ENCODE measurements at regions not wholly inside any gene's neighbourhood (a gene's known extent, or its start where the extent isn't known, plus 50 kb on each side); places are given as distances from the start of the nearest gene placed in this dataset.

DNA sequence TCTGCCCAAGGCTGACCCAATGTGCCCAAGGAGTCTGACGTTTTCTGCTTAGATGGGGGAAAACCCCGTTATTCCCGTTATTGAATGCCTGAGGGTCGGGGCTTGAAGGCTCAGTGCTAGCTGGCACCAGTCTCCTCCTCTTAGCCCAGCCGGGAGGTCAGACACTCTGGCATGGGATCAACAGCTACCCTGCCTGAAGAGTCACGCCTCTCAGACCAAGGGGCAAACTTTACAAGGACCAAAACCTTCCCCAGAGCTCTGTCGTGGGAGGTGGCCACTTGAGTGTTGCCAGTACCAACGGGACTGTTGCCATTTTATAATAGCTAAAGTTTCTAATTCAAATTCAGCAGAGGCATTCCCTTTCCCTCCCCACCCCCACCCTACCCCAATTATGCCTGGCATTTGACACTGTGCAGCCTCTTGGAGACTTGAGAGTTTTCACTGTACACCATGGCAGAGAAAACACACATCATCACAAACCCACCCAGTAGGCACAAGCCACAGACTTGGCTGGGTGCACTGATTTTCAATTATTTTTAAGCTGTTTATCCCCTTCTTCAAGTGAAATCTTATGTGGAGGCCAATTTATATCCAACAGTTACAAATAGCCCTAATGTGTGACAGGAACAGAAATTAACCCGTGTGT, 137.5 kb upstream of the SYT13 start:
- WGBS (ENCODE audit: insufficient coverage) = 56% methylated on average over 9 of the region's 9 CpGs
- peaks cover 11 to 28% of the 10 kb centered on the region in 2 donors for H3K27me3 Mint-ChIP-seq (ENCODE audit: low read depth in 2 of 2)
- Histone ChIP-seq H3K9me3 (ENCODE audit: control insufficient read depth, insufficient read depth, low read length) (no peaks in the 10 kb centered on the region), H3K27me3 (ENCODE audit: control insufficient read depth, insufficient read depth, low read length) (no peaks in the 10 kb centered on the region), H3K36me3 (ENCODE audit: control insufficient read depth, insufficient read depth, low read length) (no peaks in the 10 kb centered on the region), H3K4me1 (ENCODE audit: control insufficient read depth, insufficient read depth, low read length) (no peaks in the 10 kb centered on the region), H3K27ac (ENCODE audit: low read length) (no peak overlapping the region), H3K4me3 (ENCODE audit: low read length) (no peak overlapping the region)
- no peak for ATAC-seq
- no peaks in the 10 kb centered on the region for H3K9me3 Mint-ChIP-seq
- no peak overlapping the region for H3K4me3 Mint-ChIP-seq
- intact Hi-C loops (cut with micrococcal nuclease) = no loop called here
- DNase-seq = no peak
- no peak overlapping the region for H3K27ac Mint-ChIP-seq
- no peaks in the 10 kb centered on the region for H3K4me1 Mint-ChIP-seq
- TF ChIP-seq, protein P1, sequence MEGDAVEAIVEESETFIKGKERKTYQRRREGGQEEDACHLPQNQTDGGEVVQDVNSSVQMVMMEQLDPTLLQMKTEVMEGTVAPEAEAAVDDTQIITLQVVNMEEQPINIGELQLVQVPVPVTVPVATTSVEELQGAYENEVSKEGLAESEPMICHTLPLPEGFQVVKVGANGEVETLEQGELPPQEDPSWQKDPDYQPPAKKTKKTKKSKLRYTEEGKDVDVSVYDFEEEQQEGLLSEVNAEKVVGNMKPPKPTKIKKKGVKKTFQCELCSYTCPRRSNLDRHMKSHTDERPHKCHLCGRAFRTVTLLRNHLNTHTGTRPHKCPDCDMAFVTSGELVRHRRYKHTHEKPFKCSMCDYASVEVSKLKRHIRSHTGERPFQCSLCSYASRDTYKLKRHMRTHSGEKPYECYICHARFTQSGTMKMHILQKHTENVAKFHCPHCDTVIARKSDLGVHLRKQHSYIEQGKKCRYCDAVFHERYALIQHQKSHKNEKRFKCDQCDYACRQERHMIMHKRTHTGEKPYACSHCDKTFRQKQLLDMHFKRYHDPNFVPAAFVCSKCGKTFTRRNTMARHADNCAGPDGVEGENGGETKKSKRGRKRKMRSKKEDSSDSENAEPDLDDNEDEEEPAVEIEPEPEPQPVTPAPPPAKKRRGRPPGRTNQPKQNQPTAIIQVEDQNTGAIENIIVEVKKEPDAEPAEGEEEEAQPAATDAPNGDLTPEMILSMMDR (IDR thresholded peaks at IDR 0.05) = no peak
- H3K36me3 Mint-ChIP-seq = no peaks in the 10 kb centered on the region

DNA sequence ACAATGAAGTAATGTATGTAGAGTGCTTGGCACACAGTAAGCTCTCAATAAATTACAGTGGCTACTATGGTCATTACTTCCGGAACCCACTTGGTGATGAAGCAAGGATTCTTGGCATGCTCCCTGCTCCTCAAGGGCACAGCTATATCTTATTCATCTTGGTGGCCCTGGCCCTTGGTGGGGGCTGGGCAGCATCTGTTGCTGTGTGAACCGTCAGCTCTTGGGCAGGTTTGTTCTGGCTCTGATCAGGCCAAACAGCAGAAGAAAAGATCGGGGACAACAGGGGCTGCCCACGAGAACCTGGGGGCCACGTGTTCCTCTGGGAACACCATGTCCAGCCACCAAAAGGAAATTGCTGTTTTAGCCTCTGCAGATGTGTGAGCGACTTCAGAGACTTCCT, 136.9 kb upstream of the SYT13 start:
- no peaks in the 10 kb centered on the region for H3K4me1 Mint-ChIP-seq
- no peaks in the 10 kb centered on the region for H3K9me3 Mint-ChIP-seq
- no peaks in the 10 kb centered on the region for H3K36me3 ChIP-seq (ENCODE audit: control insufficient read depth, insufficient read depth, low read length)
- no peaks in the 10 kb centered on the region for H3K4me1 ChIP-seq (ENCODE audit: control insufficient read depth, insufficient read depth, low read length)
- no peaks in the 10 kb centered on the region for H3K27me3 ChIP-seq (ENCODE audit: control insufficient read depth, insufficient read depth, low read length)
- no peak overlapping the region for H3K4me3 ChIP-seq (ENCODE audit: low read length)
- H3K9me3 ChIP-seq (ENCODE audit: control insufficient read depth, insufficient read depth, low read length) = no peaks in the 10 kb centered on the region
- no peak overlapping the region for H3K4me3 Mint-ChIP-seq
- H3K27ac ChIP-seq (ENCODE audit: low read length) = no peak overlapping the region
- intact Hi-C loops (cut with micrococcal nuclease) = no loop called here
- 55% methylated on average over 6 of the region's 6 CpGs for WGBS (ENCODE audit: insufficient coverage)
- H3K36me3 Mint-ChIP-seq = no peaks in the 10 kb centered on the region
- H3K27ac Mint-ChIP-seq = no peak overlapping the region
- TF ChIP-seq, protein P1 (IDR thresholded peaks at IDR 0.05) = no peak
- DNase-seq (no peak), ATAC-seq (no peak)
- H3K27me3 Mint-ChIP-seq (ENCODE audit: low read depth in 2 of 2) = peaks cover 13 to 25% of the 10 kb centered on the region in 2 donors

DNA sequence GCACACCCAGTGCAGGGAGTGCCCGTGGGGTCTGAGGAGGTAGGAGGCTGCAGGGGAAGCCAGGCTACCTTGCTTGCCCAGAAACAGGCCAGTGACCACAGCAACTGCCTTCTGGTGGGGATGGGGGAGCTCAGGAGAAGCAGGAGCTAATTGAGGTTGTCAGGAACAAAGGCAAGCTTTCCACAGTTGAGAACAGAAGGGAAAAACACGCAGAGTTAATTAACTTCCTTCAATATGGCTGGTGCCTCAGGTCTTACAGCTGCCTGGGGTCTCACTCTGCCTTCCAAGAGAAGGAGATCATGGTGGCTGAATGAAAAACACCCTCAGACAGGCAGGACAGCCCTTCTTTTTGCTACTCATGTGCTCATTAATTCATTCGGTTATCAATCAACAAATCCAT, 127.9 kb upstream of the SYT13 start:
- intact Hi-C loops (cut with micrococcal nuclease) = no loop called here
- Histone ChIP-seq H3K4me1 (ENCODE audit: control insufficient read depth, insufficient read depth, low read length) (no peaks in the 10 kb centered on the region), H3K9me3 (ENCODE audit: control insufficient read depth, insufficient read depth, low read length) (no peaks in the 10 kb centered on the region), H3K27me3 (ENCODE audit: control insufficient read depth, insufficient read depth, low read length) (peaks cover 9% of the 10 kb centered on the region), H3K27ac (ENCODE audit: low read length) (no peak overlapping the region), H3K4me3 (ENCODE audit: low read length) (no peak overlapping the region), H3K36me3 (ENCODE audit: control insufficient read depth, insufficient read depth, low read length) (no peaks in the 10 kb centered on the region)
- Mint-ChIP-seq H3K4me1 (no peaks in the 10 kb centered on the region), H3K27ac (no peak overlapping the region), H3K27me3 (ENCODE audit: low read depth in 2 of 2) (peaks cover 31 to 37% of the 10 kb centered on the region in 2 donors), H3K36me3 (no peaks in the 10 kb centered on the region), H3K9me3 (no peaks in the 10 kb centered on the region), H3K4me3 (no peak overlapping the region)
- no peak for DNase-seq
- TF ChIP-seq, protein P1 (IDR thresholded peaks at IDR 0.05) = no peak
- WGBS (ENCODE audit: insufficient coverage) = 66% methylated on average over 3 of the region's 3 CpGs
- no peak for ATAC-seq

Measured in natural killer cell (primary cell).